ENCODE measurements at regions not wholly inside any gene's neighbourhood (a gene's known extent, or its start where the extent isn't known, plus 50 kb on each side); places are given as distances from the start of the nearest gene placed in this dataset.

GRCh38 chr5:68455216-68455615, 239.7 kb downstream of the PIK3R1 start:
- no peak for DNase-seq

GRCh38 chr5:68456756-68457217, 241.2 kb downstream of the PIK3R1 start:
- DNase-seq: peak; percentile 79

GRCh38 chr5:68457285-68457684, 241.7 kb downstream of the PIK3R1 start:
- no peak for DNase-seq

- no peak for DNase-seq
Observed at GRCh38 chr5:68458416-68459021, 243.0 kb downstream of the PIK3R1 start.

GRCh38 chr5:68459093-68459809, 243.7 kb downstream of the PIK3R1 start:
- DNase-seq: no peak

- DNase-seq: no peak
Observed at GRCh38 chr5:68459810-68460139, 244.2 kb downstream of the PIK3R1 start.

GRCh38 chr5:68460147-68460798, 244.7 kb downstream of the PIK3R1 start:
- DNase-seq: peak; percentile 93

GRCh38 chr5:68463606-68464005, 248.1 kb downstream of the PIK3R1 start:
- DNase-seq: no peak

GRCh38 chr5:68464424-68464823, 248.9 kb downstream of the PIK3R1 start:
- DNase-seq: peak; percentile 24

- DNase-seq: no peak
Observed at GRCh38 chr5:68465133-68465532, 249.6 kb downstream of the PIK3R1 start.

GRCh38 chr5:68465934-68466551, 250.5 kb downstream of the PIK3R1 start:
- no peak for DNase-seq

GRCh38 chr5:68467208-68467607, 251.7 kb downstream of the PIK3R1 start:
- no peak for DNase-seq

GRCh38 chr5:68467794-68468193, 252.2 kb downstream of the PIK3R1 start:
- no peak for DNase-seq

- DNase-seq: no peak
Observed at GRCh38 chr5:68468322-68468721, 252.8 kb downstream of the PIK3R1 start.

- DNase-seq: no peak
Observed at GRCh38 chr5:68475476-68475983, 260.0 kb downstream of the PIK3R1 start.

GRCh38 chr5:68476854-68477253, 261.3 kb downstream of the PIK3R1 start:
- DNase-seq: no peak

- DNase-seq: no peak
Observed at GRCh38 chr5:68478301-68479095, 262.9 kb downstream of the PIK3R1 start.

GRCh38 chr5:68479524-68479923, 264.0 kb downstream of the PIK3R1 start:
- no peak for DNase-seq

- peak; percentile 50 for DNase-seq
Observed at GRCh38 chr5:68480335-68480940, 264.9 kb downstream of the PIK3R1 start.

- peak; percentile 58 for DNase-seq
Observed at GRCh38 chr5:68482199-68482598, 266.6 kb downstream of the PIK3R1 start.

- no peak for DNase-seq
Observed at GRCh38 chr5:68484307-68485068, 268.9 kb downstream of the PIK3R1 start.
